H1 (cell line): ENCODE measurements at regions not wholly inside any gene's neighbourhood (a gene's known extent, or its start where the extent isn't known, plus 50 kb on each side); places are given as distances from the start of the nearest gene placed in this dataset.

ENCODE experiments used
- CTCF ChIA-PET: fragments of 300-600 bp; sonication (Branson Sonifier 250); formaldehyde crosslinking; loops from one replicate; lab custom pipeline; 2021; ENCODE audit not compliant: partially characterized antibody; lab: Charles Lee
- POLR2A ChIA-PET: fragments of 300-600 bp; sonication (Branson Sonifier 250); formaldehyde crosslinking; loops from one replicate; lab custom pipeline; 2021; ENCODE audit warnings: inconsistent platforms; ENCODE audit not compliant: partially characterized antibody; lab: Charles Lee
- DNase-seq, 2 experiments: peaks; one replicate each; pipeline versions ENCODE4 v3.0.0 to v3.0.0-alpha.2; 2010 to 2022; ENCODE audit warnings: low spot score in 2 of 2, low read depth in 1 of 2, mixed read lengths in 1 of 2
- FAIRE-seq: peaks from 2 replicates; lab custom pipeline; 2011; peaks lifted over from hg19 to GRCh38; lab: Jason Lieb, UNC
- H2AFZ ChIP-seq: 2 replicates; pipeline ENCODE4 v1.8.1; 2012; ENCODE audit warnings: low read length, inconsistent platforms
- H2AK5ac ChIP-seq: 2 replicates; pipeline ENCODE4 v1.6.1; 2013; ENCODE audit warnings: low read depth, low read length
- H2BK120ac ChIP-seq: replicated peaks from 2 replicates; pipeline ENCODE3; 2013; ENCODE audit warnings: low read depth, low read length, inconsistent platforms
- H2BK12ac ChIP-seq: 2 replicates; pipeline ENCODE4 v1.6.1; 2013; ENCODE audit warnings: low read depth, low read length
- H2BK15ac ChIP-seq: 2 replicates; pipeline ENCODE4 v1.6.1; 2013; ENCODE audit warnings: low read length
- H2BK20ac ChIP-seq: 2 replicates; pipeline ENCODE4 v1.6.1; 2013; ENCODE audit warnings: low read length
- H2BK5ac ChIP-seq: 2 replicates; pipeline ENCODE4 v1.6.1; 2013; ENCODE audit warnings: low read depth, low read length
- H3K14ac ChIP-seq: 2 replicates; pipeline ENCODE4 v1.6.1; 2013; ENCODE audit warnings: inconsistent platforms; ENCODE audit not compliant: insufficient read length
- H3K18ac ChIP-seq: 2 replicates; pipeline ENCODE4 v1.6.1; 2013; ENCODE audit warnings: low read length; ENCODE audit errors: extremely low read depth
- H3K23ac ChIP-seq: 2 replicates; pipeline ENCODE4 v1.6.1; 2013; ENCODE audit warnings: inconsistent platforms; ENCODE audit not compliant: insufficient read length
- H3K23me2 ChIP-seq: 2 replicates; pipeline ENCODE4 v1.6.1; 2013; ENCODE audit warnings: low read depth, low read length
- H3K27ac ChIP-seq: 2 replicates; pipeline ENCODE4 v1.6.1; 2011; ENCODE audit warnings: low read depth, low read length, inconsistent platforms
- H3K27me3 ChIP-seq, 4 experiments: replicated peaks in 1 of 4; 1 replicate in 1 of 4; 2 replicates in 3 of 4; pipeline versions ENCODE4 v1.6.1 to v1.8.1; 2011 to 2013; ENCODE audit warnings: low read length in 3 of 4, mild to moderate bottlenecking in 3 of 4, inconsistent platforms in 2 of 4, mixed read lengths in 2 of 4, moderate library complexity in 1 of 4; ENCODE audit not compliant: control insufficient read depth in 3 of 4, insufficient read depth in 3 of 4; ENCODE audit errors: extremely low read depth in 1 of 4
- H3K36me3 ChIP-seq, 4 experiments: 2 replicates each; pipeline versions ENCODE4 v1.6.1 to v1.8.1; 2011 to 2013; ENCODE audit warnings: mild to moderate bottlenecking in 4 of 4, low read length in 3 of 4, moderate library complexity in 2 of 4, control low read depth in 1 of 4, inconsistent platforms in 1 of 4; ENCODE audit not compliant: insufficient read depth in 4 of 4, control insufficient read depth in 2 of 4
- H3K4ac ChIP-seq: replicated peaks from 2 replicates; pipeline ENCODE3; 2013; ENCODE audit warnings: low read length, low read depth, mixed read lengths, inconsistent platforms; ENCODE audit not compliant: insufficient read length
- H3K4me1 ChIP-seq, 4 experiments: replicated peaks in 1 of 4; 1 replicate in 1 of 4; 2 replicates in 3 of 4; pipeline versions ENCODE4 v1.6.1 to v1.8.1; 2011 to 2013; ENCODE audit warnings: low read length in 3 of 4, inconsistent platforms in 2 of 4, mixed read lengths in 1 of 4; ENCODE audit not compliant: insufficient read depth in 4 of 4, control insufficient read depth in 3 of 4
- H3K4me2 ChIP-seq, 2 experiments: 2 replicates each; pipeline versions ENCODE4 v1.6.1 to v1.8.1; 2011 to 2013; ENCODE audit warnings: low read depth in 2 of 2, low read length in 2 of 2, control low read depth in 1 of 2, inconsistent platforms in 1 of 2, mild to moderate bottlenecking in 1 of 2; ENCODE audit not compliant: insufficient read depth in 1 of 2
- H3K4me3 ChIP-seq, 4 experiments: fragments of 200-600, 300-600 bp in 1 of 4; sonication (generic), shearing (Covaris generic), sonication (Bioruptor Twin) in 1 of 4; 2 replicates each; pipeline versions ENCODE4 v1.5.1 to v1.8.1; 2011 to 2016; ENCODE audit warnings: low read length in 4 of 4, low read depth in 3 of 4, control low read depth in 2 of 4, inconsistent platforms in 2 of 4, mild to moderate bottlenecking in 2 of 4, mixed read lengths in 1 of 4, moderate library complexity in 1 of 4; ENCODE audit not compliant: insufficient read depth in 2 of 4; ENCODE audit errors: extremely low read depth in 1 of 4
- H3K56ac ChIP-seq: replicated peaks from 2 replicates; pipeline ENCODE3; 2013; ENCODE audit warnings: low read depth, mild to moderate bottlenecking, mixed read lengths, low read length, inconsistent platforms; ENCODE audit not compliant: insufficient read length
- H3K79me1 ChIP-seq: 2 replicates; pipeline ENCODE4 v1.6.1; 2013; ENCODE audit warnings: low read depth, low read length, control low read depth
- H3K79me2 ChIP-seq, 2 experiments: 2 replicates each; pipeline versions ENCODE4 v1.6.1 to v1.8.1; 2012 to 2013; ENCODE audit warnings: low read length in 2 of 2, mild to moderate bottlenecking in 2 of 2, inconsistent platforms in 1 of 2; ENCODE audit not compliant: insufficient read depth in 2 of 2, control insufficient read depth in 1 of 2
- H3K9ac ChIP-seq, 4 experiments: replicated peaks in 1 of 4; 1 replicate in 1 of 4; 2 replicates in 3 of 4; pipeline versions ENCODE4 v1.6.1 to v1.8.1; 2011 to 2013; ENCODE audit warnings: low read depth in 3 of 4, low read length in 3 of 4, control low read depth in 2 of 4, mild to moderate bottlenecking in 2 of 4, moderate library complexity in 2 of 4, inconsistent platforms in 1 of 4; ENCODE audit errors: extremely low read depth in 1 of 4
- H3K9me3 ChIP-seq, 2 experiments: 2 replicates each; pipeline versions ENCODE4 v1.6.1 to v1.8.1; 2012 to 2013; ENCODE audit warnings: mild to moderate bottlenecking in 2 of 2, moderate library complexity in 2 of 2, control low read depth in 1 of 2, inconsistent platforms in 1 of 2, low read depth in 1 of 2, low read length in 1 of 2, mixed read lengths in 1 of 2; ENCODE audit not compliant: insufficient read depth in 2 of 2
- H4K20me1 ChIP-seq, 2 experiments: replicated peaks in 1 of 2; 2 replicates each; pipeline versions ENCODE3 to v1.8.1; 2011 to 2013; ENCODE audit warnings: inconsistent platforms in 2 of 2, low read length in 2 of 2, mild to moderate bottlenecking in 1 of 2; ENCODE audit not compliant: insufficient read depth in 2 of 2, control insufficient read depth in 1 of 2
- H4K5ac ChIP-seq: 2 replicates; pipeline ENCODE4 v1.6.1; 2013; ENCODE audit warnings: low read length, low read depth, mixed read lengths, inconsistent platforms; ENCODE audit not compliant: insufficient read length
- H4K8ac ChIP-seq: 2 replicates; pipeline ENCODE4 v1.8.0; 2013; ENCODE audit warnings: mild to moderate bottlenecking, moderate library complexity, low read length, inconsistent platforms; ENCODE audit not compliant: insufficient read depth; ENCODE audit errors: extremely low read depth
- H4K91ac ChIP-seq: replicated peaks from 2 replicates; pipeline ENCODE3; 2013; ENCODE audit warnings: low read length, mixed read lengths, inconsistent platforms; ENCODE audit not compliant: insufficient read length
- SIX5 ChIP-seq: IDR thresholded peaks from 2 replicates; pipeline ENCODE4 v1.6.1; 2011; ENCODE audit warnings: mild to moderate bottlenecking, low read depth, low read length
- WGBS, 2 experiments: shearing (Covaris generic) in 1 of 2; methylation state at CpG; one replicate each; pipeline versions ENCODE4 v1.1.6 to v1.1.7; 2013 to 2015; ENCODE audit warnings: low lambda C conversion rate in 2 of 2, mixed read lengths in 2 of 2, inconsistent platforms in 1 of 2, low coverage in 1 of 2, missing lambda C conversion rate in 1 of 2; ENCODE audit not compliant: insufficient replicate concordance in 2 of 2, insufficient coverage in 1 of 2, insufficient read length in 1 of 2; ENCODE audit errors: extremely low coverage in 1 of 2, missing lambda C conversion rate in 1 of 2; 5-methylcytosine and 5-hydroxymethylcytosine counted together

DNA sequence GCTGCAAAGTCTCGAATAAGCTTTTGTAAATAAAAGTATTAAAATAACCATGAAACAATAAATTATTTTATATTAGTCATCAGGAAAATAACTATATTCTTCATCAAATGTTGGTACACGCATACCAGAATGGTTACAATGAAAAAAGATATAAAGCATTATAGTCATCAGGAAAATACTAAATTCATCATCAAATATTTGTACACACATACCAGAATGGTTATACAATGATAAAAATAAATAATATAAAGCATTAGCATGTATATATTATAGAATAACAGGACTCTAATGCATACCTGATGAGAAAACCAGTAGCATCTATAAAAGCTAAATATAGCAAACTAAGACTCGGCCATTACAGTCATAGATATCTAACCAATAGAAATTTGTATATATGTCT is 202.9 kb downstream of the TRAM1L1 start:
- CTCF ChIA-PET = interaction anchor here (1.0 kb wide), 1 partner anchor 524 kb away, joined by 3 read pairs; no protein-coding TSS in a partner anchor
- H2AK5ac ChIP-seq = no peak overlapping the region
- DNase-seq = no peak

More for the DNA sequence above, 202.9 kb downstream of the TRAM1L1 start:
- Histone ChIP-seq H3K23me2 (no peaks in the 10 kb centered on the region; the same call in 1 of the 2 replicates), H3K4me2 (no peak overlapping the region), H2BK12ac (no peak overlapping the region), H4K5ac (no peak overlapping the region)
- TF ChIP-seq SIX5 = no peak
- TF ChIP-seq, all 59 proteins: peak for 0
- no peaks in the 10 kb centered on the region for H3K4me1 ChIP-seq
- no peak overlapping the region for H4K91ac ChIP-seq
- H3K4ac ChIP-seq = no peak overlapping the region
- no peak overlapping the region for H3K9ac ChIP-seq
- no peak overlapping the region for H3K18ac ChIP-seq
- no peak overlapping the region for H3K14ac ChIP-seq
- H2AFZ ChIP-seq = no peak overlapping the region
- POLR2A ChIA-PET = no interaction called here
- H2BK15ac ChIP-seq = no peak overlapping the region
- H3K27ac ChIP-seq = no peak overlapping the region
- no peaks in the 10 kb centered on the region for H3K79me2 ChIP-seq
- no peak overlapping the region for H3K56ac ChIP-seq
- H4K20me1 ChIP-seq = no peaks in the 10 kb centered on the region
- H2BK120ac ChIP-seq = no peak overlapping the region
- no peak overlapping the region for H2BK20ac ChIP-seq
- H3K9me3 ChIP-seq = no peaks in the 10 kb centered on the region
- no peak overlapping the region for H3K23ac ChIP-seq
- H2BK5ac ChIP-seq = no peak overlapping the region
- H4K8ac ChIP-seq = no peak overlapping the region
- no peak for FAIRE-seq
- 95% methylated on average over 3 of the region's 3 CpGs; no CpG with 5 or more reads in 1 of the 2 experiments for whole genome bisulfite sequencing, 2 experiments
- no peaks in the 10 kb centered on the region for H3K27me3 ChIP-seq
- no peaks in the 10 kb centered on the region for H3K36me3 ChIP-seq
- H3K4me3 ChIP-seq = no peak overlapping the region
- H3K79me1 ChIP-seq = no peaks in the 10 kb centered on the region
